Hepatocyte (in vitro differentiated cells): ENCODE measurements at regions not wholly inside any gene's neighbourhood (a gene's known extent, or its start where the extent isn't known, plus 50 kb on each side); places are given as distances from the start of the nearest gene placed in this dataset.

Experiments
- EZH2phosphoT487 ChIP-seq: fragments of 200-600 bp; sonication (generic); IDR thresholded peaks from one replicate; pipeline ENCODE4 v1.6.1; 2018; ENCODE audit warnings: antibody characterized with exemption, mild to moderate bottlenecking, low read depth, moderate library complexity; ENCODE audit not compliant: unreplicated experiment, severe bottlenecking
- TF ChIP-seq, protein P1 (sequence below): fragments of 200-600 bp; sonication (generic); IDR thresholded peaks from 2 replicates; pipeline ENCODE4 v1.5.1; 2016; ENCODE audit warnings: antibody characterized with exemption, mild to moderate bottlenecking; ENCODE audit not compliant: poor library complexity

DNA sequence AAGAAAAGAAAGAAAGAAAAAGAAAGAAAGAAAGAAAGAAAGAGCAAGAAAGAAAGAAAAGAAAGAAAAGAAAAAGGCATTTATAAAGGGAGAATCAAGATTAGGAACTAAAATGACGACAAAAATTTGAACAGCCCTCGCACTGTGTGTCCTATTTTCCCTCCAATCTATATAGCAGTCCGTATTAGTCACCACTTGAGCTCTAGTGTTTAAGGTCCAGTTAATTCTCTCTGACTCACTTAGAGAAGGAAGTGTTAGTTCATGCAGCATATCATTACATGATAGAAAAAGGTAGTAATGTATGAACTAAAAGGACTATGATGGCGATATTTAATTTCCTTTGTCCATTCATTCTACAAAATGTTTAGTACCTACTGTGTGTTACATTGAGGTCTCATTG lies 122.7 kb downstream of the CBLL2 start:
- TF ChIP-seq, protein P1, sequence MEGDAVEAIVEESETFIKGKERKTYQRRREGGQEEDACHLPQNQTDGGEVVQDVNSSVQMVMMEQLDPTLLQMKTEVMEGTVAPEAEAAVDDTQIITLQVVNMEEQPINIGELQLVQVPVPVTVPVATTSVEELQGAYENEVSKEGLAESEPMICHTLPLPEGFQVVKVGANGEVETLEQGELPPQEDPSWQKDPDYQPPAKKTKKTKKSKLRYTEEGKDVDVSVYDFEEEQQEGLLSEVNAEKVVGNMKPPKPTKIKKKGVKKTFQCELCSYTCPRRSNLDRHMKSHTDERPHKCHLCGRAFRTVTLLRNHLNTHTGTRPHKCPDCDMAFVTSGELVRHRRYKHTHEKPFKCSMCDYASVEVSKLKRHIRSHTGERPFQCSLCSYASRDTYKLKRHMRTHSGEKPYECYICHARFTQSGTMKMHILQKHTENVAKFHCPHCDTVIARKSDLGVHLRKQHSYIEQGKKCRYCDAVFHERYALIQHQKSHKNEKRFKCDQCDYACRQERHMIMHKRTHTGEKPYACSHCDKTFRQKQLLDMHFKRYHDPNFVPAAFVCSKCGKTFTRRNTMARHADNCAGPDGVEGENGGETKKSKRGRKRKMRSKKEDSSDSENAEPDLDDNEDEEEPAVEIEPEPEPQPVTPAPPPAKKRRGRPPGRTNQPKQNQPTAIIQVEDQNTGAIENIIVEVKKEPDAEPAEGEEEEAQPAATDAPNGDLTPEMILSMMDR = no peak
- TF ChIP-seq EZH2phosphoT487 = no peak
